ENCODE measurements at regions not wholly inside any gene's neighbourhood (a gene's known extent, or its start where the extent isn't known, plus 50 kb on each side); places are given as distances from the start of the nearest gene placed in this dataset.
A peak's percentile ranks its signal among the peaks of the same experiment; 100 is the strongest.
"Not testable (repeated sequence)": the region's sequence is repeated elsewhere in the genome, so short reads cannot be mapped to it uniquely, and the experiment has no call there.

GRCh38 chr1:182191381-182192115, 130.0 kb upstream of the ZNF648 start:
- DNase-seq: no peak

- DNase-seq: no peak
Observed at GRCh38 chr1:182189535-182190066, 128.1 kb upstream of the ZNF648 start.

GRCh38 chr1:182186757-182187146, 125.2 kb upstream of the ZNF648 start:
- no peak for DNase-seq

- DNase-seq: no peak
Observed at GRCh38 chr1:182185842-182186756, 124.6 kb upstream of the ZNF648 start.

- DNase-seq: no peak
Observed at GRCh38 chr1:182185136-182185535, 123.6 kb upstream of the ZNF648 start.

- DNase-seq: no peak
Observed at GRCh38 chr1:182183606-182184005, 122.1 kb upstream of the ZNF648 start.

- DNase-seq: no peak
Observed at GRCh38 chr1:182182311-182182710, 120.8 kb upstream of the ZNF648 start.

GRCh38 chr1:182181167-182181572, 119.7 kb upstream of the ZNF648 start:
- DNase-seq: no peak

GRCh38 chr1:182175361-182175931, 113.9 kb upstream of the ZNF648 start:
- no peak for DNase-seq

GRCh38 chr1:182174513-182174855, 113.0 kb upstream of the ZNF648 start:
- no peak for DNase-seq

GRCh38 chr1:182173808-182174512, 112.4 kb upstream of the ZNF648 start:
- no peak for DNase-seq

GRCh38 chr1:182172699-182173098, 111.2 kb upstream of the ZNF648 start:
- no peak for DNase-seq

GRCh38 chr1:182170891-182171461, 109.5 kb upstream of the ZNF648 start:
- no peak for DNase-seq

- no peak for DNase-seq
Observed at GRCh38 chr1:182169203-182169602, 107.7 kb upstream of the ZNF648 start.

GRCh38 chr1:182166750-182167149, 105.2 kb upstream of the ZNF648 start:
- no peak for DNase-seq

GRCh38 chr1:182166321-182166720, 104.8 kb upstream of the ZNF648 start:
- DNase-seq: no peak

GRCh38 chr1:182164273-182164672, 102.8 kb upstream of the ZNF648 start:
- DNase-seq: no peak

- no peak for DNase-seq
Observed at GRCh38 chr1:182163821-182164223, 102.3 kb upstream of the ZNF648 start.

- no peak for DNase-seq
Observed at GRCh38 chr1:182159443-182159842, 97.9 kb upstream of the ZNF648 start.

- DNase-seq: no peak
Observed at GRCh38 chr1:182157187-182157586, 95.7 kb upstream of the ZNF648 start.

- not testable (repeated sequence) for DNase-seq
Observed at GRCh38 chr1:182154425-182154824, 92.9 kb upstream of the ZNF648 start.

- DNase-seq: peak; percentile 25
Observed at GRCh38 chr1:182149411-182149965, 88.0 kb upstream of the ZNF648 start.
